Endothelial cell (in vitro differentiated cells): ENCODE measurements at regions not wholly inside any gene's neighbourhood (a gene's known extent, or its start where the extent isn't known, plus 50 kb on each side); places are given as distances from the start of the nearest gene placed in this dataset.

ENCODE experiments used
- DNase-seq: peaks from one replicate; pipeline ENCODE4 v3.0.0; 2021; ENCODE audit warnings: low spot score
- H3K27ac Mint-ChIP-seq: one replicate; pipeline ENCODE4 v1.8.0; 2021; ENCODE audit warnings: mixed read lengths, inconsistent platforms; ENCODE audit not compliant: unreplicated experiment
- H3K27me3 Mint-ChIP-seq: one replicate; pipeline ENCODE4 v1.8.0; 2021; ENCODE audit warnings: mild to moderate bottlenecking, moderate library complexity, mixed read lengths, inconsistent platforms; ENCODE audit not compliant: unreplicated experiment
- H3K36me3 Mint-ChIP-seq: one replicate; pipeline ENCODE4 v1.8.0; 2021; ENCODE audit warnings: mild to moderate bottlenecking, low read depth, mixed read lengths, inconsistent platforms; ENCODE audit not compliant: unreplicated experiment
- H3K4me1 Mint-ChIP-seq: one replicate; pipeline ENCODE4 v1.8.0; 2021; ENCODE audit warnings: mild to moderate bottlenecking, mixed read lengths, inconsistent platforms; ENCODE audit not compliant: unreplicated experiment
- H3K4me3 Mint-ChIP-seq: one replicate; pipeline ENCODE4 v1.8.0; 2021; ENCODE audit warnings: mild to moderate bottlenecking, mixed read lengths, inconsistent platforms; ENCODE audit not compliant: unreplicated experiment
- H3K9me3 Mint-ChIP-seq: one replicate; pipeline ENCODE4 v1.8.0; 2021; ENCODE audit warnings: mixed read lengths, inconsistent platforms; ENCODE audit not compliant: unreplicated experiment
- CTCF ChIP-seq: fragments of 200-600 bp; sonication (generic); IDR thresholded peaks from one replicate; pipeline ENCODE4 v1.5.0; 2021; ENCODE audit warnings: antibody characterized with exemption; ENCODE audit not compliant: unreplicated experiment

DNA sequence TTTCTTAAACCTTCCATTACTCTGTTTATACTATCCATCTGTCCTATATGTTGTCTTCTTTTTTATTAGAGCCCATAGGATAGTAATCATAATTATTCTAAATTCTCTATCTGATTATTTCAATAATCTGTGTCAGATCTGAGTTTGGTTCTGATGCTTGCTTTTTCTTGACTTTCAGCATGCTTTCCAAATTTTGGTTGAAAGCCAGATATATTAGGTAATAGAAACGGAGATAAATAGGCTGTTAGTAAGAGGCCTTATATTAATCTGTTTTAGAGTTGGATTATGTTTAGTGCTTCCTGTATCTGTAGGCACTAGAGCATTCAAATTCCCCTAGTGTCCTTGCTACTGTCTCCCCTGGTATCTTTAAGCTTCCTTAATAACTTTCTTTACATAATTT is 939.9 kb upstream of the GHITM start:
- Mint-ChIP-seq H3K9me3 (no peaks in the 10 kb centered on the region), H3K4me3 (no peak overlapping the region), H3K36me3 (no peaks in the 10 kb centered on the region), H3K4me1 (peaks cover 3% of the 10 kb centered on the region), H3K27me3 (no peaks in the 10 kb centered on the region), H3K27ac (no peak overlapping the region)
- TF ChIP-seq CTCF, result no peak
- DNase-seq, result no peak

GRCh38 chr10:83205861-83206260 is 933.4 kb upstream of the GHITM start:
- H3K4me1 Mint-ChIP-seq, result peaks cover 10% of the 10 kb centered on the region
- H3K36me3 Mint-ChIP-seq, result no peaks in the 10 kb centered on the region
- no peak for TF ChIP-seq CTCF
- H3K4me3 Mint-ChIP-seq, result no peak overlapping the region
- H3K27me3 Mint-ChIP-seq, result peaks cover 3% of the 10 kb centered on the region
- H3K9me3 Mint-ChIP-seq, result no peaks in the 10 kb centered on the region
- no peak for DNase-seq
- H3K27ac Mint-ChIP-seq, result no peak overlapping the region

GRCh38 chr10:83212632-83213334 is 926.5 kb upstream of the GHITM start:
- Mint-ChIP-seq H3K27me3 (peaks cover 1% of the 10 kb centered on the region), H3K4me3 (no peak overlapping the region), H3K36me3 (no peaks in the 10 kb centered on the region), H3K9me3 (no peaks in the 10 kb centered on the region), H3K4me1 (peaks cover 14% of the 10 kb centered on the region), H3K27ac (no peak overlapping the region)
- no peak for DNase-seq
- TF ChIP-seq CTCF, result no peak

DNA sequence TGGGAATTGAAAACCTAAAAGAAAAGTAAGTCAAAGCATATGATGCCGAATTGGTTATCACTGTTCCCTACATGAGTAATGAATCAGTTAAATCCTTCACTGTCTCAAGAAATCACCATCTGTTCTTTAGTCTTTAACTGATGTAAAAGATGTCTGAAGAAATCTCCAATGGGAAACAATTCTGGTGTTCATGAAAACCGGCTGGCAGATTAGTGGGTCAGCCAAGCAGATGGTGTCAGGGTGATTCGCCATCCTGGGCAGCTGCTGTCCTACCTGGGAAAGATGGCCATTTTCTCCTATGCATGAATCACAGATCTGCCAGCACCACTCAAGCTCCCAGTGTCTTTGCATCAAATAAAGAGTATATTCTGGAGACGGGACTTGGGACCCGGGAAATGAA is 925.2 kb upstream of the GHITM start:
- TF ChIP-seq CTCF, result no peak
- Mint-ChIP-seq H3K27me3 (peaks cover 1% of the 10 kb centered on the region), H3K27ac (no peak overlapping the region), H3K4me1 (peaks cover 14% of the 10 kb centered on the region), H3K9me3 (no peaks in the 10 kb centered on the region), H3K4me3 (no peak overlapping the region), H3K36me3 (no peaks in the 10 kb centered on the region)
- DNase-seq, result no peak

- H3K27ac Mint-ChIP-seq, result no peak overlapping the region
- no peaks in the 10 kb centered on the region for H3K4me1 Mint-ChIP-seq
- DNase-seq, result no peak
- TF ChIP-seq CTCF, result no peak
- H3K36me3 Mint-ChIP-seq, result no peaks in the 10 kb centered on the region
- H3K4me3 Mint-ChIP-seq, result no peak overlapping the region
- no peaks in the 10 kb centered on the region for H3K9me3 Mint-ChIP-seq
- H3K27me3 Mint-ChIP-seq, result peaks cover 1% of the 10 kb centered on the region
Measured at GRCh38 chr10:83218205-83218604, 921.1 kb upstream of the GHITM start.
